GM12892 (cell line): ENCODE measurements at regions not wholly inside any gene's neighbourhood (a gene's known extent, or its start where the extent isn't known, plus 50 kb on each side); places are given as distances from the start of the nearest gene placed in this dataset.

Experiments
- DNase-seq: peaks from one replicate; pipeline ENCODE4 v3.0.0; 2011; ENCODE audit not compliant: insufficient read length
- FAIRE-seq: peaks from 2 replicates; lab custom pipeline; 2011; peaks lifted over from hg19 to GRCh38; lab: Jason Lieb, UNC
- POLR2A ChIP-seq: IDR thresholded peaks from 2 replicates; pipeline ENCODE4 v1.6.1; 2011; ENCODE audit warnings: low read depth, low read length, control low read depth
- POLR2AphosphoS5 ChIP-seq: IDR thresholded peaks from 2 replicates; pipeline ENCODE4 v1.6.1; 2011; ENCODE audit warnings: low read depth, low read length, control low read depth
- TAF1 ChIP-seq: IDR thresholded peaks from 2 replicates; pipeline ENCODE4 v1.6.1; 2011; ENCODE audit warnings: low read depth, mild to moderate bottlenecking, control low read depth, low read length, borderline replicate concordance

GRCh38 chr3:43203022-43203421 is 83.3 kb upstream of the SNRK start:
- DNase-seq (no peak), FAIRE-seq (no peak)
- TF ChIP-seq POLR2A (no peak), POLR2AphosphoS5 (no peak), TAF1 (no peak)

GRCh38 chr3:43201581-43201980 is 84.8 kb upstream of the SNRK start:
- FAIRE-seq (no peak), DNase-seq (no peak)
- no peak for TF ChIP-seq POLR2A
- TF ChIP-seq TAF1, result no peak
- TF ChIP-seq POLR2AphosphoS5, result no peak

- FAIRE-seq, result no peak
- DNase-seq, result no peak
- no peak for TF ChIP-seq POLR2AphosphoS5
Measured at GRCh38 chr3:43199645-43200306, 86.6 kb upstream of the SNRK start.

GRCh38 chr3:43198791-43199644 is 87.3 kb upstream of the SNRK start:
- FAIRE-seq, result no peak
- TF ChIP-seq POLR2A, result no peak
- no peak for TF ChIP-seq POLR2AphosphoS5
- no peak for DNase-seq

- DNase-seq, result no peak
- FAIRE-seq, result no peak
Measured at GRCh38 chr3:43198301-43198700, 88.0 kb upstream of the SNRK start.

GRCh38 chr3:43197181-43197580 is 89.2 kb upstream of the SNRK start:
- TF ChIP-seq POLR2AphosphoS5 (no peak), TAF1 (no peak), POLR2A (no peak)
- FAIRE-seq, result no peak
- no peak for DNase-seq

More at GRCh38 chr3:43198301-43198700, 88.0 kb upstream of the SNRK start:
- TF ChIP-seq POLR2A (no peak), POLR2AphosphoS5 (no peak), TAF1 (no peak)

- DNase-seq, result no peak
- FAIRE-seq, result no peak
- TF ChIP-seq POLR2AphosphoS5 (no peak), POLR2A (no peak), TAF1 (no peak)
Measured at GRCh38 chr3:43196721-43197120, 89.6 kb upstream of the SNRK start.

- TF ChIP-seq TAF1 (no peak), POLR2A (no peak), POLR2AphosphoS5 (no peak)
- DNase-seq, result no peak
- no peak for FAIRE-seq
Measured at GRCh38 chr3:43195115-43195498, 89.2 kb upstream of the POMGNT2 start.

GRCh38 chr3:43194490-43195114 is 88.7 kb upstream of the POMGNT2 start:
- FAIRE-seq, result no peak
- no peak for TF ChIP-seq POLR2AphosphoS5

GRCh38 chr3:43194069-43194468 is 88.2 kb upstream of the POMGNT2 start:
- TF ChIP-seq POLR2A, result no peak
- DNase-seq (no peak), FAIRE-seq (no peak)

More at GRCh38 chr3:43194490-43195114, 88.7 kb upstream of the POMGNT2 start:
- no peak for DNase-seq

GRCh38 chr3:43192028-43192427 is 86.1 kb upstream of the POMGNT2 start:
- FAIRE-seq (no peak), DNase-seq (no peak)
- no peak for TF ChIP-seq TAF1
- TF ChIP-seq POLR2A, result no peak
- TF ChIP-seq POLR2AphosphoS5, result no peak

GRCh38 chr3:43191116-43191515 is 85.2 kb upstream of the POMGNT2 start:
- DNase-seq, result no peak
- FAIRE-seq, result no peak
- no peak for TF ChIP-seq POLR2AphosphoS5
- no peak for TF ChIP-seq POLR2A
- no peak for TF ChIP-seq TAF1
